Activated CD4-positive, alpha-beta memory T cell treated with anti-CD3 and anti-CD28 coated beads, Interleukin-2, amount 10 ng/mL, durations not matched to agents 7 days and 5 days (primary cell): ENCODE measurements at regions not wholly inside any gene's neighbourhood (a gene's known extent, or its start where the extent isn't known, plus 50 kb on each side); places are given as distances from the start of the nearest gene placed in this dataset.

Experiments used
- CTCF ChIA-PET: fragments of 350-600 bp; sonication (Branson Sonifier 250); formaldehyde crosslinking; loops from one replicate; lab custom pipeline; 2021; ENCODE audit warnings: antibody characterized with exemption, inconsistent platforms; lab: Charles Lee
- POLR2A ChIA-PET: fragments of 350-600 bp; sonication (Branson Sonifier 250); formaldehyde crosslinking; loops from one replicate; lab custom pipeline; 2021; ENCODE audit warnings: antibody characterized with exemption; lab: Charles Lee
- DNase-seq: peaks from one replicate; pipeline ENCODE4 v3.0.0-alpha.2; 2020
- H3K27ac Mint-ChIP-seq: one replicate; pipeline ENCODE4 v1.8.0; 2021; ENCODE audit warnings: mild to moderate bottlenecking, mixed read lengths
- H3K27me3 Mint-ChIP-seq: one replicate; pipeline ENCODE4 v1.8.0; 2021; ENCODE audit warnings: mixed read lengths
- H3K36me3 Mint-ChIP-seq: one replicate; pipeline ENCODE4 v1.8.0; 2021; ENCODE audit warnings: low read depth, mixed read lengths
- H3K4me1 Mint-ChIP-seq: one replicate; pipeline ENCODE4 v1.8.0; 2021; ENCODE audit warnings: mixed read lengths
- H3K4me3 Mint-ChIP-seq: one replicate; pipeline ENCODE4 v1.8.0; 2021; ENCODE audit warnings: mild to moderate bottlenecking, mixed read lengths
- H3K9me3 Mint-ChIP-seq: one replicate; pipeline ENCODE4 v1.8.0; 2021; ENCODE audit warnings: mixed read lengths

- no peaks in the 10 kb centered on the region for H3K4me1 Mint-ChIP-seq
- no peak for DNase-seq
Measured at GRCh38 chr5:51027271-51027670, 356.0 kb upstream of the ISL1 start.

GRCh38 chr5:51028394-51028793, 354.9 kb upstream of the ISL1 start:
- Mint-ChIP-seq H3K9me3 (no peaks in the 10 kb centered on the region), H3K4me1 (no peaks in the 10 kb centered on the region), H3K36me3 (no peaks in the 10 kb centered on the region), H3K27ac (no peak overlapping the region), H3K27me3 (no peaks in the 10 kb centered on the region), H3K4me3 (no peak overlapping the region)
- POLR2A ChIA-PET = no interaction called here
- CTCF ChIA-PET = no interaction called here
- DNase-seq = no peak

More at GRCh38 chr5:51027271-51027670, 356.0 kb upstream of the ISL1 start:
- H3K27me3 Mint-ChIP-seq = no peaks in the 10 kb centered on the region
- H3K27ac Mint-ChIP-seq = no peak overlapping the region
- CTCF ChIA-PET = no interaction called here
- H3K36me3 Mint-ChIP-seq = no peaks in the 10 kb centered on the region
- POLR2A ChIA-PET = no interaction called here
- H3K4me3 Mint-ChIP-seq = no peak overlapping the region
- no peaks in the 10 kb centered on the region for H3K9me3 Mint-ChIP-seq

- DNase-seq = no peak
- Mint-ChIP-seq H3K27ac (no peak overlapping the region), H3K4me1 (no peaks in the 10 kb centered on the region), H3K27me3 (no peaks in the 10 kb centered on the region), H3K36me3 (no peaks in the 10 kb centered on the region), H3K4me3 (no peak overlapping the region), H3K9me3 (no peaks in the 10 kb centered on the region)
- ChIA-PET CTCF (no interaction called here), POLR2A (no interaction called here)
Measured at GRCh38 chr5:51033215-51033614, 350.0 kb upstream of the ISL1 start.

GRCh38 chr5:51034222-51034901, 348.9 kb upstream of the ISL1 start:
- ChIA-PET POLR2A (no interaction called here), CTCF (no interaction called here)
- no peak for DNase-seq
- Mint-ChIP-seq H3K36me3 (no peaks in the 10 kb centered on the region), H3K27ac (no peak overlapping the region), H3K9me3 (no peaks in the 10 kb centered on the region), H3K4me1 (no peaks in the 10 kb centered on the region), H3K4me3 (no peak overlapping the region), H3K27me3 (no peaks in the 10 kb centered on the region)

GRCh38 chr5:51039424-51040329, 343.6 kb upstream of the ISL1 start:
- H3K36me3 Mint-ChIP-seq = no peaks in the 10 kb centered on the region
- CTCF ChIA-PET = no interaction called here
- POLR2A ChIA-PET = no interaction called here
- H3K27ac Mint-ChIP-seq = no peak overlapping the region
- no peaks in the 10 kb centered on the region for H3K27me3 Mint-ChIP-seq
- no peak overlapping the region for H3K4me3 Mint-ChIP-seq
- no peak for DNase-seq
- no peaks in the 10 kb centered on the region for H3K4me1 Mint-ChIP-seq
- H3K9me3 Mint-ChIP-seq = no peaks in the 10 kb centered on the region

GRCh38 chr5:51043745-51044144, 339.5 kb upstream of the ISL1 start:
- no peaks in the 10 kb centered on the region for H3K27me3 Mint-ChIP-seq
- no peaks in the 10 kb centered on the region for H3K4me1 Mint-ChIP-seq
- H3K4me3 Mint-ChIP-seq = no peak overlapping the region
- H3K9me3 Mint-ChIP-seq = no peaks in the 10 kb centered on the region
- ChIA-PET CTCF (no interaction called here), POLR2A (no interaction called here)
- H3K36me3 Mint-ChIP-seq = no peaks in the 10 kb centered on the region
- no peak overlapping the region for H3K27ac Mint-ChIP-seq
- no peak for DNase-seq

- H3K4me1 Mint-ChIP-seq = no peaks in the 10 kb centered on the region
- no peak for DNase-seq
- H3K36me3 Mint-ChIP-seq = no peaks in the 10 kb centered on the region
- CTCF ChIA-PET = no interaction called here
- POLR2A ChIA-PET = no interaction called here
- no peaks in the 10 kb centered on the region for H3K9me3 Mint-ChIP-seq
- H3K27me3 Mint-ChIP-seq = no peaks in the 10 kb centered on the region
- no peak overlapping the region for H3K4me3 Mint-ChIP-seq
- H3K27ac Mint-ChIP-seq = no peak overlapping the region
Measured at GRCh38 chr5:51047369-51047768, 335.9 kb upstream of the ISL1 start.

- Mint-ChIP-seq H3K4me3 (no peak overlapping the region), H3K36me3 (no peaks in the 10 kb centered on the region)
- POLR2A ChIA-PET = no interaction called here
Measured at GRCh38 chr5:51053361-51053760, 329.9 kb upstream of the ISL1 start.

GRCh38 chr5:51060953-51061352, 322.3 kb upstream of the ISL1 start:
- DNase-seq = no peak
- ChIA-PET POLR2A (no interaction called here), CTCF (no interaction called here)
- Mint-ChIP-seq H3K9me3 (peaks cover 11% of the 10 kb centered on the region), H3K27me3 (no peaks in the 10 kb centered on the region), H3K27ac (no peak overlapping the region), H3K4me1 (no peaks in the 10 kb centered on the region), H3K4me3 (no peak overlapping the region), H3K36me3 (no peaks in the 10 kb centered on the region)

More at GRCh38 chr5:51053361-51053760, 329.9 kb upstream of the ISL1 start:
- no peak overlapping the region for H3K27ac Mint-ChIP-seq
- H3K27me3 Mint-ChIP-seq = no peaks in the 10 kb centered on the region
- no peaks in the 10 kb centered on the region for H3K4me1 Mint-ChIP-seq
- DNase-seq = no peak
- H3K9me3 Mint-ChIP-seq = no peaks in the 10 kb centered on the region
- CTCF ChIA-PET = no interaction called here

- no peak for DNase-seq
- H3K27ac Mint-ChIP-seq = no peak overlapping the region
- no peak overlapping the region for H3K4me3 Mint-ChIP-seq
- no peaks in the 10 kb centered on the region for H3K36me3 Mint-ChIP-seq
- peaks cover 7% of the 10 kb centered on the region for H3K9me3 Mint-ChIP-seq
- CTCF ChIA-PET = no interaction called here
- H3K4me1 Mint-ChIP-seq = no peaks in the 10 kb centered on the region
- H3K27me3 Mint-ChIP-seq = no peaks in the 10 kb centered on the region
- POLR2A ChIA-PET = no interaction called here
Measured at GRCh38 chr5:51072937-51073336, 310.3 kb upstream of the ISL1 start.

GRCh38 chr5:51082741-51083140, 300.5 kb upstream of the ISL1 start:
- CTCF ChIA-PET = no interaction called here
- Mint-ChIP-seq H3K27ac (no peak overlapping the region), H3K4me1 (no peaks in the 10 kb centered on the region), H3K4me3 (no peak overlapping the region), H3K9me3 (no peaks in the 10 kb centered on the region), H3K27me3 (no peaks in the 10 kb centered on the region), H3K36me3 (no peaks in the 10 kb centered on the region)
- POLR2A ChIA-PET = no interaction called here
- no peak for DNase-seq

- no peaks in the 10 kb centered on the region for H3K27me3 Mint-ChIP-seq
- no peaks in the 10 kb centered on the region for H3K4me1 Mint-ChIP-seq
- ChIA-PET CTCF (no interaction called here), POLR2A (no interaction called here)
- no peak for DNase-seq
- H3K36me3 Mint-ChIP-seq = no peaks in the 10 kb centered on the region
- no peaks in the 10 kb centered on the region for H3K9me3 Mint-ChIP-seq
- no peak overlapping the region for H3K27ac Mint-ChIP-seq
- H3K4me3 Mint-ChIP-seq = no peak overlapping the region
Measured at GRCh38 chr5:51091816-51092215, 291.4 kb upstream of the ISL1 start.

- H3K27ac Mint-ChIP-seq = no peak overlapping the region
- ChIA-PET POLR2A (no interaction called here), CTCF (no interaction called here)
- no peaks in the 10 kb centered on the region for H3K36me3 Mint-ChIP-seq
- DNase-seq = no peak
- no peaks in the 10 kb centered on the region for H3K4me1 Mint-ChIP-seq
- H3K9me3 Mint-ChIP-seq = peaks cover 2% of the 10 kb centered on the region
- no peaks in the 10 kb centered on the region for H3K27me3 Mint-ChIP-seq
- H3K4me3 Mint-ChIP-seq = no peak overlapping the region
Measured at GRCh38 chr5:51095486-51095885, 287.8 kb upstream of the ISL1 start.

- no peaks in the 10 kb centered on the region for H3K4me1 Mint-ChIP-seq
- DNase-seq = no peak
- no peaks in the 10 kb centered on the region for H3K36me3 Mint-ChIP-seq
- CTCF ChIA-PET = no interaction called here
- no peak overlapping the region for H3K27ac Mint-ChIP-seq
- POLR2A ChIA-PET = no interaction called here
- no peaks in the 10 kb centered on the region for H3K27me3 Mint-ChIP-seq
- H3K9me3 Mint-ChIP-seq = peaks cover 2% of the 10 kb centered on the region
- H3K4me3 Mint-ChIP-seq = no peak overlapping the region
Measured at GRCh38 chr5:51096859-51097258, 286.4 kb upstream of the ISL1 start.
